H9 (cell line): ENCODE measurements at regions not wholly inside any gene's neighbourhood (a gene's known extent, or its start where the extent isn't known, plus 50 kb on each side); places are given as distances from the start of the nearest gene placed in this dataset.

ENCODE experiments used
- DNase-seq: peaks from one replicate; pipeline ENCODE4 v3.0.0-alpha.2; 2017
- H2AFZ ChIP-seq: one replicate; pipeline ENCODE4 v1.6.1; 2013; ENCODE audit warnings: mild to moderate bottlenecking, low read length, control low read depth, moderate library complexity
- H2AK5ac ChIP-seq: 2 replicates; pipeline ENCODE4 v1.6.1; 2013; ENCODE audit warnings: low read length, control low read depth, mixed read lengths; ENCODE audit not compliant: insufficient read length
- H2BK120ac ChIP-seq: one replicate; pipeline ENCODE4 v1.6.1; 2013; ENCODE audit warnings: low read depth, mild to moderate bottlenecking, low read length, control low read depth, inconsistent platforms; ENCODE audit not compliant: poor library complexity, severe bottlenecking
- H2BK12ac ChIP-seq: 2 replicates; pipeline ENCODE4 v1.6.1; 2013; ENCODE audit warnings: low read length, control low read depth, mixed read lengths, low read depth; ENCODE audit not compliant: insufficient read length
- H2BK15ac ChIP-seq: 2 replicates; pipeline ENCODE4 v1.6.1; 2013; ENCODE audit warnings: low read depth, low read length, control low read depth
- H2BK20ac ChIP-seq: one replicate; pipeline ENCODE4 v1.6.1; 2013; ENCODE audit warnings: low read depth, mild to moderate bottlenecking, low read length, control low read depth, inconsistent platforms; ENCODE audit not compliant: poor library complexity, severe bottlenecking
- H2BK5ac ChIP-seq: 2 replicates; pipeline ENCODE4 v1.6.1; 2013; ENCODE audit warnings: low read length, control low read depth, mixed read lengths; ENCODE audit not compliant: insufficient read length
- H3K14ac ChIP-seq: 2 replicates; pipeline ENCODE4 v1.6.1; 2013; ENCODE audit warnings: low read length, control low read depth; ENCODE audit not compliant: insufficient read depth
- H3K18ac ChIP-seq: 2 replicates; pipeline ENCODE4 v1.6.1; 2013; ENCODE audit warnings: low read depth, mild to moderate bottlenecking, mixed read lengths, low read length, control low read depth; ENCODE audit not compliant: insufficient read length
- H3K23ac ChIP-seq: 2 replicates; pipeline ENCODE4 v1.6.1; 2013; ENCODE audit warnings: low read length, control low read depth, mixed read lengths, low read depth; ENCODE audit not compliant: insufficient read length
- H3K23me2 ChIP-seq: 2 replicates; pipeline ENCODE4 v1.6.1; 2013; ENCODE audit warnings: low read depth, mild to moderate bottlenecking, mixed read lengths, low read length, control low read depth; ENCODE audit not compliant: insufficient read length, poor library complexity, severe bottlenecking
- H3K27ac ChIP-seq: 2 replicates; pipeline ENCODE4 v1.5.1; 2013; ENCODE audit warnings: low read length, control low read depth, mixed read lengths, low read depth; ENCODE audit not compliant: insufficient read length
- H3K27me3 ChIP-seq: 2 replicates; pipeline ENCODE4 v1.6.1; 2013; ENCODE audit warnings: low read length, control low read depth, inconsistent platforms; ENCODE audit not compliant: insufficient read depth
- H3K4ac ChIP-seq: 2 replicates; pipeline ENCODE4 v1.6.1; 2013; ENCODE audit warnings: low read depth, mild to moderate bottlenecking, control low read depth, inconsistent platforms, low read length, moderate library complexity
- H3K4me1 ChIP-seq: 2 replicates; pipeline ENCODE4 v1.6.1; 2013; ENCODE audit warnings: low read length, control low read depth, inconsistent platforms; ENCODE audit not compliant: insufficient read depth
- H3K4me2 ChIP-seq: 2 replicates; pipeline ENCODE4 v1.6.1; 2013; ENCODE audit warnings: low read length, control low read depth, mixed read lengths; ENCODE audit not compliant: insufficient read length, insufficient read depth
- H3K56ac ChIP-seq: 2 replicates; pipeline ENCODE4 v1.6.1; 2013; ENCODE audit warnings: low read depth, mild to moderate bottlenecking, mixed read lengths, low read length, control low read depth; ENCODE audit not compliant: insufficient read length
- H3K79me1 ChIP-seq: 2 replicates; pipeline ENCODE4 v1.6.1; 2013; ENCODE audit warnings: low read depth, mild to moderate bottlenecking, moderate library complexity, low read length, control low read depth, inconsistent platforms; ENCODE audit not compliant: insufficient read depth, poor library complexity, severe bottlenecking
- H3K79me2 ChIP-seq: 2 replicates; pipeline ENCODE4 v1.6.1; 2013; ENCODE audit warnings: low read length, control low read depth, inconsistent platforms; ENCODE audit not compliant: insufficient read depth
- H3K9ac ChIP-seq: 2 replicates; pipeline ENCODE4 v1.6.1; 2013; ENCODE audit warnings: low read length, control low read depth, mixed read lengths; ENCODE audit not compliant: insufficient read length; ENCODE audit errors: extremely low read depth
- H3K9me3 ChIP-seq: one replicate; pipeline ENCODE4 v1.6.1; 2013; ENCODE audit warnings: low read depth, low read length, inconsistent platforms; ENCODE audit not compliant: control insufficient read depth
- H3T11ph ChIP-seq: one replicate; pipeline ENCODE4 v1.6.1; 2013; ENCODE audit warnings: mild to moderate bottlenecking, low read length, control low read depth, inconsistent platforms
- H4K20me1 ChIP-seq: one replicate; pipeline ENCODE4 v1.6.1; 2013; ENCODE audit not compliant: control insufficient read depth, insufficient read length, insufficient read depth
- H4K5ac ChIP-seq: 2 replicates; pipeline ENCODE4 v1.6.1; 2013; ENCODE audit warnings: low read depth, mild to moderate bottlenecking, mixed read lengths, low read length, control low read depth; ENCODE audit not compliant: insufficient read length
- H4K8ac ChIP-seq: replicated peaks from 2 replicates; pipeline ENCODE4 v1.6.1; 2013; ENCODE audit warnings: low read length, control low read depth, mixed read lengths, low read depth; ENCODE audit not compliant: insufficient read length
- H4K91ac ChIP-seq: 2 replicates; pipeline ENCODE4 v1.6.1; 2013; ENCODE audit warnings: low read depth, mild to moderate bottlenecking, moderate library complexity, mixed read lengths, low read length, control low read depth; ENCODE audit not compliant: insufficient read length
- H3K27ac Mint-ChIP-seq, 3 experiments: 2 replicates in 2 of 3; 3 replicates in 1 of 3; pipeline ENCODE4 v1.8.0; 2020 to 2021; ENCODE audit warnings: mixed read lengths in 3 of 3, mild to moderate bottlenecking in 1 of 3, moderate library complexity in 1 of 3
- H3K27me3 Mint-ChIP-seq: 2 replicates; pipeline ENCODE4 v1.8.0; 2021; ENCODE audit warnings: low read depth, mild to moderate bottlenecking, moderate library complexity, mixed read lengths
- H3K36me3 Mint-ChIP-seq, 3 experiments: 2 replicates in 2 of 3; 3 replicates in 1 of 3; pipeline ENCODE4 v1.8.0; 2020 to 2021; ENCODE audit warnings: low read depth in 3 of 3, mixed read lengths in 3 of 3; ENCODE audit not compliant: insufficient read depth in 1 of 3
- H3K4me1 Mint-ChIP-seq, 2 experiments: 2 replicates each; pipeline ENCODE4 v1.8.0; 2020; ENCODE audit warnings: mixed read lengths in 2 of 2
- H3K4me3 Mint-ChIP-seq, 2 experiments: 2 replicates in 1 of 2; 3 replicates in 1 of 2; pipeline ENCODE4 v1.8.0; 2020 to 2021; ENCODE audit warnings: mild to moderate bottlenecking in 2 of 2, mixed read lengths in 2 of 2, moderate library complexity in 1 of 2
- H3K9me3 Mint-ChIP-seq, 2 experiments: 2 replicates in 1 of 2; 3 replicates in 1 of 2; pipeline ENCODE4 v1.8.0; 2020; ENCODE audit warnings: mild to moderate bottlenecking in 2 of 2, mixed read lengths in 2 of 2, moderate library complexity in 1 of 2
- WGBS: extraction: QIAGEN DNeasy Blood & Tissue Kit; methylation state at CpG from one replicate; pipeline ENCODE4 v1.1.7; 2013; ENCODE audit warnings: missing lambda C conversion rate, low lambda C conversion rate, mixed read lengths; ENCODE audit not compliant: insufficient read length; ENCODE audit errors: extremely low coverage; 5-methylcytosine and 5-hydroxymethylcytosine counted together
- TF ChIP-seq, protein P1 (sequence below): fragments of 200-600 bp; sonication (generic); conservative IDR thresholded peaks from 3 replicates; pipeline ENCODE4 v1.8.0; 2021; ENCODE audit warnings: antibody characterized with exemption, mild to moderate bottlenecking

GRCh38 chr14:85416771-85417170, 113.2 kb upstream of the FLRT2 start:
- H3K27me3 Mint-ChIP-seq: no peaks in the 10 kb centered on the region
- no peaks in the 10 kb centered on the region for H3K9me3 Mint-ChIP-seq
- H2BK120ac ChIP-seq: no peak overlapping the region
- no peak overlapping the region for H3K4ac ChIP-seq
- H3K36me3 Mint-ChIP-seq: no peaks in the 10 kb centered on the region
- no peak overlapping the region for H3K9ac ChIP-seq
- H2BK5ac ChIP-seq: no peak overlapping the region
- no peak overlapping the region for H3K27ac ChIP-seq
- H3K18ac ChIP-seq: no peak overlapping the region
- no peak overlapping the region for H3T11ph ChIP-seq
- DNase-seq: no peak
- no peak overlapping the region for H2BK15ac ChIP-seq
- no peak overlapping the region for H2BK12ac ChIP-seq
- H3K23ac ChIP-seq: no peak overlapping the region
- no peak overlapping the region for H3K56ac ChIP-seq
- no peaks in the 10 kb centered on the region for H3K23me2 ChIP-seq
- no CpG with 5 or more reads among the region's 2 CpGs for WGBS
- no peak overlapping the region for H4K5ac ChIP-seq
- no peaks in the 10 kb centered on the region for H3K79me1 ChIP-seq
- no peaks in the 10 kb centered on the region for H3K79me2 ChIP-seq
- no peak overlapping the region for H3K27ac Mint-ChIP-seq
- no peak overlapping the region for H3K4me3 Mint-ChIP-seq
- no peak overlapping the region for H2BK20ac ChIP-seq
- H4K20me1 ChIP-seq: no peaks in the 10 kb centered on the region
- no peaks in the 10 kb centered on the region for H3K27me3 ChIP-seq
- no peak overlapping the region for H4K91ac ChIP-seq
- H3K4me1 Mint-ChIP-seq: 0 out of 4 replicates have a peak, but pooled peaks cover 0 to 2% of the 10 kb centered on the region in 2 experiments
- H3K4me1 ChIP-seq: no peaks in the 10 kb centered on the region
- TF ChIP-seq, protein P1, sequence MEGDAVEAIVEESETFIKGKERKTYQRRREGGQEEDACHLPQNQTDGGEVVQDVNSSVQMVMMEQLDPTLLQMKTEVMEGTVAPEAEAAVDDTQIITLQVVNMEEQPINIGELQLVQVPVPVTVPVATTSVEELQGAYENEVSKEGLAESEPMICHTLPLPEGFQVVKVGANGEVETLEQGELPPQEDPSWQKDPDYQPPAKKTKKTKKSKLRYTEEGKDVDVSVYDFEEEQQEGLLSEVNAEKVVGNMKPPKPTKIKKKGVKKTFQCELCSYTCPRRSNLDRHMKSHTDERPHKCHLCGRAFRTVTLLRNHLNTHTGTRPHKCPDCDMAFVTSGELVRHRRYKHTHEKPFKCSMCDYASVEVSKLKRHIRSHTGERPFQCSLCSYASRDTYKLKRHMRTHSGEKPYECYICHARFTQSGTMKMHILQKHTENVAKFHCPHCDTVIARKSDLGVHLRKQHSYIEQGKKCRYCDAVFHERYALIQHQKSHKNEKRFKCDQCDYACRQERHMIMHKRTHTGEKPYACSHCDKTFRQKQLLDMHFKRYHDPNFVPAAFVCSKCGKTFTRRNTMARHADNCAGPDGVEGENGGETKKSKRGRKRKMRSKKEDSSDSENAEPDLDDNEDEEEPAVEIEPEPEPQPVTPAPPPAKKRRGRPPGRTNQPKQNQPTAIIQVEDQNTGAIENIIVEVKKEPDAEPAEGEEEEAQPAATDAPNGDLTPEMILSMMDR: no peak
- no peak overlapping the region for H4K8ac ChIP-seq
- no peak overlapping the region for H3K4me2 ChIP-seq
- H2AK5ac ChIP-seq: no peak overlapping the region
- no peaks in the 10 kb centered on the region for H3K9me3 ChIP-seq
- no peak overlapping the region for H3K14ac ChIP-seq
- H2AFZ ChIP-seq: peak overlapping the region; percentile 56
